ENCODE measurements at regions not wholly inside any gene's neighbourhood (a gene's known extent, or its start where the extent isn't known, plus 50 kb on each side); places are given as distances from the start of the nearest gene placed in this dataset.

DNA sequence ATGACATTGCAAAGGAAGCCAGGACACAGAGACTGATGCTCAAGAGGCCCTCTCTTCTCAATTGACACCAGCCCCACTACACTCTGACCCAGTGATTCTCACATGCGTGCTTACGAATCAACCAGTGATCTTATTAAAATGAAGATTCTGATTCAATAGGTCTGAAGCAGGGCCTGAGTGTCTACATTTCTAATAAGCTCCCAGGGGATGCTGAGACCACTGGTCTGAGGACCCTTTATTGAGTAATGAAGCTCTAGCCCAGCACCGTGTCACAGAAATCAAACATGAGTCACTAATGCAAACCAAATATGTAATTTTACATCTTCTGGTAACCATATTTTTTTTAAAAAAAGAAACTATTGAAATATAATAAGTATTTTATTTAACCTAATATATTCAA is 689.1 kb upstream of the LMCD1 start:
- no peak for TF ChIP-seq POLR2AphosphoS5 (IDR thresholded peaks at IDR 0.05)
- TF ChIP-seq CTCF (IDR thresholded peaks at IDR 0.05) = no peak
- TF ChIP-seq POLR2A (IDR thresholded peaks at IDR 0.05) = no peak
- TF ChIP-seq EP300 (IDR thresholded peaks at IDR 0.05) = no peak

All from upper lobe of left lung (tissue), 4 donors.